Fibroblast of skin of back (primary cell): ENCODE measurements at regions not wholly inside any gene's neighbourhood (a gene's known extent, or its start where the extent isn't known, plus 50 kb on each side); places are given as distances from the start of the nearest gene placed in this dataset.

Experiments
- DNase-seq: peaks from one replicate; pipeline ENCODE4 v3.0.0-alpha.2; 2013

DNA sequence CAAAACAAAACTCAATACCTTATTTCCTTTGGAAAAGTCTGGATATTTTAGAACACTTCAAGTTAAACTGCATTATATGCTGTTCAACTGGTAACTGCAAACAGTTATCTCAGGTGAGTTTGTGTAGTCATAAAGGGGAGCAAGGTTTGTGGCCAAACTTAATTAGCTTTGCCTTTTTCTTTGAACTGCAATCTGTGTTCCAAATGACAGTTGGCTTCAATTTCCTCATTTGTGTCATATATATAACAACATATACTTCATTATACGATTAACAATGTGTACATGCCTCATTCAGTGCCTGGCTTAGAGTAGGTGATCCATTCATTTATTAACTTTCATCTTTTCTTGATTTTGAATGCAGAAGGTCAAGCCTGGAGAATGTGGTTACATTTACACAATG lies 55.8 kb downstream of the KCNE4 start:
- DNase-seq = no peak

GRCh38 chr2:223108351-223109050 lies 56.5 kb downstream of the KCNE4 start:
- peak; percentile 85 for DNase-seq

DNA sequence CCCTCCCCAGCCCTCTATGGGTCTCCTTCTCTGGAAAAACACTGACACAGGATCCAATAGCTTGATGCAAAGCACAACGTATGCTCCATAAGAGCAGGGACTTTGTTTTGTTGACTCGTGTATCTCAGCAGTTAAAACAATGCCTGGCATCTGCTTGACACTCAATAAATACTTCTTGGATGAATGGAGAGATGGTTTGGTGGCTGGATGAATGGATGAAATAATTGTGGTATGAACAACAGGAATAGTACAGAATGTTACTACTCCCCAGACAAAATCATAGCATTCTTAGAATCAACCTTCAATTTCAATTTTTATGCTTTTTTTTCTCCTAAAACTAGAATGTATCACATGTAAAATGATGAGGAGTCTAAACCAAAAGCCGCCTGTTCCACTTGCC lies 57.4 kb downstream of the KCNE4 start:
- peak; percentile 94 for DNase-seq

GRCh38 chr2:223113161-223113560 lies 61.2 kb downstream of the KCNE4 start:
- peak; percentile 77 for DNase-seq

GRCh38 chr2:223114170-223114569 lies 62.2 kb downstream of the KCNE4 start:
- peak; percentile 88 for DNase-seq

GRCh38 chr2:223114917-223115316 lies 62.9 kb downstream of the KCNE4 start:
- DNase-seq = no peak

DNA sequence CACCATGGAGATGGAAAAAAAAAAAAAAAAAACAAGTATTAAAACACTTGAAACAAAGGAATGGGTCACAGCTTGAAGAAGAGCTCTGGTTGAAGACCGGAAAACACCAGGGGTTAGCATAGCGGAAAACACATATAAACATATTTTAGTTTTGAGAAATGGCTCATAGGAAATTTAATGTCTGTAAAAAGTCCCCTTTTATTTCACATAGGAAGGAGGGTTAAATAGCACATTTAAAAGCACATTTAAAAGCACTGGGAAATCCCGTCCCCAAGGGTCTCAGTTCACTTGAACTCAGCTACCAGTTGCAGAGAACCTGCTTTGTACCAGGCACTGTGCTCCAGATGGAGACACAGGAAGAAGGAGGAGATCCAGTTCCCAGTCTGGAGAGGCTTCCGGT lies 65.5 kb downstream of the KCNE4 start:
- DNase-seq = no peak

- no peak for DNase-seq
Measured at GRCh38 chr2:223121283-223121682, 69.3 kb downstream of the KCNE4 start.

DNA sequence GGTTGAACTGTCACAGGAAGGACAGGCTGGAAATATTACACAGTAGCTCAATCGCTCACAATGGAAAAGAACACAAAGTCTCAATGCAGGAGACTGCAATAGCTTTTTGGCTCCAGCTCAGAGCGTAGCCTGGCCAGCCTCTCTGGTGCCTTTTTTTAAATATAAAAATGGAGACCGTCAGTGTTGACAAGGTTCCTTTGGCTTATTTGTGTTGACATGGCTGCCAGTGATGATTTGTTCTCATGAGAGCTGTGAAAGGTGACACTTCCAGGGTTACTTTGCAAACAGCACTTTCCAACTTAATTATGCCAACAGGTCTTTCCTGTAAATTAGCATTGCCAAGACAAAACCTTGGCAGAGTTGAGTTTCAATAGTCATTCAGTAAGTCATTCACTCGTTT lies 70.8 kb downstream of the KCNE4 start:
- DNase-seq = no peak

DNA sequence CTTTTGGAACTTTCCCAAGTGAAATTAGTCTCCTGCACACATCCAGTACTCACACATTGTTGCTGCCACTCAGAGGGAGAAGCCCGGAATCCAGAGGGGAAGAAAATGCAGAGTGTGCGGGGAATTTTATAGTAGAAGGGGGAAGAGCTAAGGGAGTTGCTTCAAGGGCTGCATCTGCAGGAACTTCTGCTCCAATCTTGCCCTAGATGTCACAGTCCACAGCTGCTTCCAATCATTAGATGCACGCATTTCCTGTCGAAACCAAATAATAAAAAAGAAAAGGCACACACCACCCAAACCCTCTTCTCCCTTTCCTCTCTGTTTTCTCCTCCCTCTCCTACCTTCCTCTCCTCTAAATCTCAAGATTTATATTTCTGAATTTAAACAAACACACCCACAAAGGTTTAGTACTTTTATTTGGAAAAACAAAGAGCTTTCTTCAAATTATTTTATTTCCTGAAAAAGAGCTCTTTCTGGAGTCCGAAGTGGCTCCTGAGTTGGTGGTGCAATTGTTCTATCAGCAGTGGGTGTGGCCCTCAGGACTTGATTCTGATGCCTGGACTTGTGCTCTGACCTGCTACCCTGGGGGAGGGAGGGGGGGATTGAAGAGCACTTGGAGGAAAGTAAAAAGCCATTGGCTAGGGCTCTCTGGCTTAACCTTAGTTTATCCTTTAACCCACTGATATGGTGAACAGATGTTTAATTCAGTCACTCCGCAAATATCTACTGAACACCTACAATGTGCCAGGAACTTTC lies 72.0 kb downstream of the KCNE4 start:
- peak; percentile 68 for DNase-seq

GRCh38 chr2:223141606-223142005 lies 89.6 kb downstream of the KCNE4 start:
- no peak for DNase-seq

GRCh38 chr2:223142118-223142517 lies 90.1 kb downstream of the KCNE4 start:
- DNase-seq = no peak

- no peak for DNase-seq
Measured at GRCh38 chr2:223147431-223147830, 95.4 kb downstream of the KCNE4 start.

GRCh38 chr2:223148516-223148915 lies 96.5 kb downstream of the KCNE4 start:
- peak; percentile 35 for DNase-seq

DNA sequence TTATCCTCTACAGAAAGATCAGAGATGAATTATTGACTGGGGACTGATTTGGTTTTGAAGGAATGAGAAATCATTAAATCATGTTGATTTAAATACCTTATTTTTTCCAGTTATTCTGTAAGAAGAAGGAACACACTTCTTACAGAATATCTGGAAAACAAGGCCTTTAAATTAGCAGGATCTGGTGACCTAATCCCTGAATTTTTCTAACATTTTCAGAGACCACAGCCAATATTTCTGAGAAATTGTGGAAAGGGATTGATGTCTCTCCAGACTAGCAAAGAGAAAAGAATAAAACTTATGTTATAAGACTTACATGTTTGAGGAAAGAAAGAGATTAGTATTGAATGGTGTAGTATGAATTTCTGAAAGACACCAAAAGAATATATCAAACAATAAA lies 104.0 kb downstream of the KCNE4 start:
- no peak for DNase-seq

DNA sequence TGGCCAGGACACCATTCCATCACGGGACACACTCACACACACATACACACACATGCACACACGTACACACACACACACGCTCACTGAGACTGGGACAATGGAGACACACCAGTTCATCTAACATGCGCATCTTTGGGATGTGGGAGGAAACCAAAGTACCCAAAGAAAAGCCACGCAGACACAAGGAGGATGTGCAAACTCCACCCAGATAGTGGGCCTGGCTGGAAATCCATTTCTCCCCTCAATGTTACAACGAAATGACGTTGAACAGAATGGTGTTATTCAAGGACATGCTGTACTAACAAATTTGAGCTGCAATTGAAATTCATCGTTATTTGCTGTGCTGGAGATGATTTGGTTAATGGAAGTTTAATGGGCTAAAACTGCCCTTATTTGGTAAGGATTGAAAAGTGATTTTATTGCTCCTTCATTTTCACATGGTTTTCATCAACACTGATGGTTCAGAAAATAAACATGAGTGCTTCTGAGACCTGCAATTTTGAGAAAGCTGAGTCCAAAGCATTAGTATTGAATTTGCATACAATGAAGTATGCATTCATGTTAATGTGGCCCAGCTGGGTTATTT lies 110.0 kb downstream of the KCNE4 start:
- DNase-seq = no peak

DNA sequence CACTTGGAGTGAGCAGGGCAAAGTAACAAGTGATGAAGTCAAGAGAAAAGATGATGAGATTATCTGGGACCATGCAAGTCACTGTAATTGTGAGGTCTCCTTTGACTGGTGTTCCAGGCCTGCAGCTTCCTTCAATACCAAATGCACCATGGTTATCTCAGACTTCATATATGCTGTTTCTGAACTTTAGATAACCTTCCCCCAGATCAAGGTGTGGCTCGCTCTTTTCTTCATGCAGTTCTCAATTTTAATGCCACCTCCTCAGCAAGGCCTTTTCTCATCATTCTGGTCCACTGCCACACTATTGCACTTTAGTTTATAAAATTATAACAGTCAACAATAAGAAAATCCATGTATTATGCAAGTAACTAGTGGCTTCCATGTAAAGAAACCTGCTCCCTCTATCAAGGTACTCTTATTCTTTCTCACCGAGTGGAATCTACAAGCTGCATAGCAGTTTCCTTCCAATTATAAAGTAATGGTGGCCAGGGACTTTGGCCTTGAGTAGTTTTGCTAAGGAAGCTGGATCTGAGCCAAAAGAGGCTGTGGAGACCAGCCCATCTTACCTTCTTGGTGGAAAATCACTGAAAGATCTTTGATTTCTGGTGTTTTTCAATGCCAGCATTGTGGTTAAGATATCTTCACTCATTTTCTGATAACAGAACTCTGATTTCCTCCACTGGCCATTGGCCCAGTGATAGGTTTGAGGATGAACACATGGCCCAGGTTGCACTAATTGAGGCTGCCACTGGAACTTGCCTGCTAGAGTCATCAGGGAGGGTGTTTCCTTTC lies 113.6 kb downstream of the KCNE4 start:
- DNase-seq = no peak

DNA sequence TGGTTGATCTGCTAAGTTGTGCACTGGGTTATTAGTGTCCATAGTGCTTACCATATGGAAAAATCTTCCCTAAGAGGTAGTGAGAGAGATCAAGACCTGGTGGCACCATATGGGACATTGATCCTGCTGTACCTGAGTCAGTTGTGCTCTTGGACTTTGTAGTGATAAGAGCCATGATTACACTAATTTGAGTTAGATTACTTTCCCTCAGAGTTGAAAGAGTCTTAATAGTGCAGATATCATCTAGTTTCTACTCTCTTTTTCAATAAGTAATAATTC lies 114.2 kb downstream of the KCNE4 start:
- DNase-seq = no peak

GRCh38 chr2:223166983-223167650 lies 115.1 kb downstream of the KCNE4 start:
- no peak for DNase-seq

- no peak for DNase-seq
Measured at GRCh38 chr2:223169830-223170605, 118.0 kb downstream of the KCNE4 start.

- DNase-seq = no peak
Measured at GRCh38 chr2:223176970-223177369, 125.0 kb downstream of the KCNE4 start.

DNA sequence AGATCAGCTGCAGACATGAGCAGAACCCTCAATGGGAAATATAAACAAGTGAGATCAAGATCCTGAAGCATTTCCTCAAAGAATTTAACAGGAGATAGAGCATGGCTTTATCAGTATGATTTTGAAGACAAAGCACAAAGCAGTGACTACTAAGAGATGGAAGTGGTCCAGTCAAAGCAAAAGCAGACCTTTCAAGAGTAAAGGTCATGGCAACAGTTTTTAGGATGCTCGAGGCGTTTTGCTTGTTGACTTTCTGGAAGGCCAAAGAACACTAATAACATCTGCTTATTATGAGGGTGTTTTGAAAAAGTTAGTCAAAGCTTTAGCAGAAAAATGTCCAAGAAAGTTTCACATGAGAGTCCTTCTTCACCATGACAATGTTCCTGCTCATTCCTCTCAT lies 128.5 kb downstream of the KCNE4 start:
- DNase-seq = no peak
